ENCODE measurements at regions not wholly inside any gene's neighbourhood (a gene's known extent, or its start where the extent isn't known, plus 50 kb on each side); places are given as distances from the start of the nearest gene placed in this dataset.

GRCh38 chr15:31459400-31459748 lies 132.7 kb downstream of the KLF13 start (continued):
- TF ChIP-seq ZNF366 (tag by site-specific recombination; conservative IDR thresholded peaks at IDR 0.05) = no peak
- TF ChIP-seq PRDM1 (tag by site-specific recombination; IDR thresholded peaks at IDR 0.05) = no peak
- no peak for TF ChIP-seq ZBTB6 (tag by site-specific recombination; IDR thresholded peaks at IDR 0.05)
- TF ChIP-seq ZNF48 (tag by site-specific recombination; IDR thresholded peaks at IDR 0.05) = no peak

- Histone ChIP-seq H3K36me3 (ENCODE audit: control insufficient read depth in 2 of 2, insufficient read depth in 1 of 2, low read length in 2 of 2) (no peaks in the 10 kb centered on the region), H3K4me3 (ENCODE audit: low read depth, low read length) (no peak overlapping the region), H3K4me1 (ENCODE audit: control insufficient read depth, insufficient read depth, low read length) (no peaks in the 10 kb centered on the region), H3K27ac (ENCODE audit: extremely low read depth, low read depth, low read length) (no peak overlapping the region), H3K9me3 (ENCODE audit: control insufficient read depth, insufficient read depth, low read depth, low read length) (no peaks in the 10 kb centered on the region)
- ChIA-PET CTCF (interaction anchor here (0.6 to 1.0 kb wide), 3 partner anchors 11 to 27 kb away, joined by 3 to 4 read pairs (median 3); no protein-coding TSS in a partner anchor), POLR2A (no interaction called here)
- TF ChIP-seq ZSCAN4 (tag by site-specific recombination; IDR thresholded peaks at IDR 0.05) (no peak), ZNF202 (tag by site-specific recombination; IDR thresholded peaks at IDR 0.05; ENCODE audit: borderline replicate concordance) (no peak), ZNF423 (tag by site-specific recombination; IDR thresholded peaks at IDR 0.05) (no peak)
Observed at GRCh38 chr15:31461375-31461774, 134.7 kb downstream of the KLF13 start.

GRCh38 chr15:31461911-31462480 lies 135.4 kb downstream of the KLF13 start:
- no peaks in the 10 kb centered on the region for H3K36me3 ChIP-seq (ENCODE audit: control insufficient read depth in 2 of 2, insufficient read depth in 1 of 2, low read length in 2 of 2)
- H3K4me3 ChIP-seq (ENCODE audit: low read depth, low read length) = no peak overlapping the region
- CTCF ChIA-PET = interaction anchor here (0.7 kb wide), 1 partner anchor 10 kb away, joined by 4 read pairs; no protein-coding TSS in a partner anchor
- H3K4me1 ChIP-seq (ENCODE audit: control insufficient read depth, insufficient read depth, low read length) = no peaks in the 10 kb centered on the region
- POLR2A ChIA-PET = no interaction called here
- no peaks in the 10 kb centered on the region for H3K9me3 ChIP-seq (ENCODE audit: control insufficient read depth, insufficient read depth, low read depth, low read length)
- H3K27ac ChIP-seq (ENCODE audit: extremely low read depth, low read depth, low read length) = no peak overlapping the region
- TF ChIP-seq ZNF549 (tag by site-specific recombination; IDR thresholded peaks at IDR 0.05) (no peak), ZNF600 (tag by site-specific recombination; IDR thresholded peaks at IDR 0.05) (no peak), ZBTB49 (tag by site-specific recombination; IDR thresholded peaks at IDR 0.05; ENCODE audit: low read depth) (no peak), ZSCAN16 (tag by site-specific recombination; IDR thresholded peaks at IDR 0.05) (no peak), ZNF366 (tag by site-specific recombination; conservative IDR thresholded peaks at IDR 0.05) (no peak), ZFP41 (tag by site-specific recombination; IDR thresholded peaks at IDR 0.05; ENCODE audit: borderline replicate concordance) (no peak), ZNF221 (tag by site-specific recombination; IDR thresholded peaks at IDR 0.05; ENCODE audit: borderline replicate concordance) (no peak), GLI4 (tag by site-specific recombination; IDR thresholded peaks at IDR 0.05) (no peak), ZBTB8A (tag by site-specific recombination; IDR thresholded peaks at IDR 0.05) (no peak), OVOL3 (tag by site-specific recombination; IDR thresholded peaks at IDR 0.05) (no peak), ZNF302 (tag by site-specific recombination; IDR thresholded peaks at IDR 0.05; ENCODE audit: low read depth) (no peak), ZNF239 (tag by site-specific recombination; IDR thresholded peaks at IDR 0.05) (no peak)

Data from HEK293 (cell line).